H9 (cell line): ENCODE measurements at regions not wholly inside any gene's neighbourhood (a gene's known extent, or its start where the extent isn't known, plus 50 kb on each side); places are given as distances from the start of the nearest gene placed in this dataset.

Source experiments
- DNase-seq: peaks from one replicate; pipeline ENCODE4 v3.0.0-alpha.2; 2017
- H2AFZ ChIP-seq: one replicate; pipeline ENCODE4 v1.6.1; 2013; ENCODE audit warnings: mild to moderate bottlenecking, low read length, control low read depth, moderate library complexity
- H2AK5ac ChIP-seq: 2 replicates; pipeline ENCODE4 v1.6.1; 2013; ENCODE audit warnings: low read length, control low read depth, mixed read lengths; ENCODE audit not compliant: insufficient read length
- H2BK120ac ChIP-seq: one replicate; pipeline ENCODE4 v1.6.1; 2013; ENCODE audit warnings: low read depth, mild to moderate bottlenecking, low read length, control low read depth, inconsistent platforms; ENCODE audit not compliant: poor library complexity, severe bottlenecking
- H2BK12ac ChIP-seq: 2 replicates; pipeline ENCODE4 v1.6.1; 2013; ENCODE audit warnings: low read length, control low read depth, mixed read lengths, low read depth; ENCODE audit not compliant: insufficient read length
- H2BK15ac ChIP-seq: 2 replicates; pipeline ENCODE4 v1.6.1; 2013; ENCODE audit warnings: low read depth, low read length, control low read depth
- H2BK20ac ChIP-seq: one replicate; pipeline ENCODE4 v1.6.1; 2013; ENCODE audit warnings: low read depth, mild to moderate bottlenecking, low read length, control low read depth, inconsistent platforms; ENCODE audit not compliant: poor library complexity, severe bottlenecking
- H2BK5ac ChIP-seq: 2 replicates; pipeline ENCODE4 v1.6.1; 2013; ENCODE audit warnings: low read length, control low read depth, mixed read lengths; ENCODE audit not compliant: insufficient read length
- H3K14ac ChIP-seq: 2 replicates; pipeline ENCODE4 v1.6.1; 2013; ENCODE audit warnings: low read length, control low read depth; ENCODE audit not compliant: insufficient read depth
- H3K18ac ChIP-seq: 2 replicates; pipeline ENCODE4 v1.6.1; 2013; ENCODE audit warnings: low read depth, mild to moderate bottlenecking, mixed read lengths, low read length, control low read depth; ENCODE audit not compliant: insufficient read length
- H3K23ac ChIP-seq: 2 replicates; pipeline ENCODE4 v1.6.1; 2013; ENCODE audit warnings: low read length, control low read depth, mixed read lengths, low read depth; ENCODE audit not compliant: insufficient read length
- H3K23me2 ChIP-seq: 2 replicates; pipeline ENCODE4 v1.6.1; 2013; ENCODE audit warnings: low read depth, mild to moderate bottlenecking, mixed read lengths, low read length, control low read depth; ENCODE audit not compliant: insufficient read length, poor library complexity, severe bottlenecking
- H3K27ac ChIP-seq: 2 replicates; pipeline ENCODE4 v1.5.1; 2013; ENCODE audit warnings: low read length, control low read depth, mixed read lengths, low read depth; ENCODE audit not compliant: insufficient read length
- H3K27me3 ChIP-seq: 2 replicates; pipeline ENCODE4 v1.6.1; 2013; ENCODE audit warnings: low read length, control low read depth, inconsistent platforms; ENCODE audit not compliant: insufficient read depth
- H3K4ac ChIP-seq: 2 replicates; pipeline ENCODE4 v1.6.1; 2013; ENCODE audit warnings: low read depth, mild to moderate bottlenecking, control low read depth, inconsistent platforms, low read length, moderate library complexity
- H3K4me1 ChIP-seq: 2 replicates; pipeline ENCODE4 v1.6.1; 2013; ENCODE audit warnings: low read length, control low read depth, inconsistent platforms; ENCODE audit not compliant: insufficient read depth
- H3K4me2 ChIP-seq: 2 replicates; pipeline ENCODE4 v1.6.1; 2013; ENCODE audit warnings: low read length, control low read depth, mixed read lengths; ENCODE audit not compliant: insufficient read length, insufficient read depth
- H3K56ac ChIP-seq: 2 replicates; pipeline ENCODE4 v1.6.1; 2013; ENCODE audit warnings: low read depth, mild to moderate bottlenecking, mixed read lengths, low read length, control low read depth; ENCODE audit not compliant: insufficient read length
- H3K79me1 ChIP-seq: 2 replicates; pipeline ENCODE4 v1.6.1; 2013; ENCODE audit warnings: low read depth, mild to moderate bottlenecking, moderate library complexity, low read length, control low read depth, inconsistent platforms; ENCODE audit not compliant: insufficient read depth, poor library complexity, severe bottlenecking
- H3K79me2 ChIP-seq: 2 replicates; pipeline ENCODE4 v1.6.1; 2013; ENCODE audit warnings: low read length, control low read depth, inconsistent platforms; ENCODE audit not compliant: insufficient read depth
- H3K9ac ChIP-seq: 2 replicates; pipeline ENCODE4 v1.6.1; 2013; ENCODE audit warnings: low read length, control low read depth, mixed read lengths; ENCODE audit not compliant: insufficient read length; ENCODE audit errors: extremely low read depth
- H3K9me3 ChIP-seq: one replicate; pipeline ENCODE4 v1.6.1; 2013; ENCODE audit warnings: low read depth, low read length, inconsistent platforms; ENCODE audit not compliant: control insufficient read depth
- H3T11ph ChIP-seq: one replicate; pipeline ENCODE4 v1.6.1; 2013; ENCODE audit warnings: mild to moderate bottlenecking, low read length, control low read depth, inconsistent platforms
- H4K20me1 ChIP-seq: one replicate; pipeline ENCODE4 v1.6.1; 2013; ENCODE audit not compliant: control insufficient read depth, insufficient read length, insufficient read depth
- H4K5ac ChIP-seq: 2 replicates; pipeline ENCODE4 v1.6.1; 2013; ENCODE audit warnings: low read depth, mild to moderate bottlenecking, mixed read lengths, low read length, control low read depth; ENCODE audit not compliant: insufficient read length
- H4K8ac ChIP-seq: replicated peaks from 2 replicates; pipeline ENCODE4 v1.6.1; 2013; ENCODE audit warnings: low read length, control low read depth, mixed read lengths, low read depth; ENCODE audit not compliant: insufficient read length
- H4K91ac ChIP-seq: 2 replicates; pipeline ENCODE4 v1.6.1; 2013; ENCODE audit warnings: low read depth, mild to moderate bottlenecking, moderate library complexity, mixed read lengths, low read length, control low read depth; ENCODE audit not compliant: insufficient read length
- H3K27ac Mint-ChIP-seq, 3 experiments: 2 replicates in 2 of 3; 3 replicates in 1 of 3; pipeline ENCODE4 v1.8.0; 2020 to 2021; ENCODE audit warnings: mixed read lengths in 3 of 3, mild to moderate bottlenecking in 1 of 3, moderate library complexity in 1 of 3
- H3K27me3 Mint-ChIP-seq: 2 replicates; pipeline ENCODE4 v1.8.0; 2021; ENCODE audit warnings: low read depth, mild to moderate bottlenecking, moderate library complexity, mixed read lengths
- H3K36me3 Mint-ChIP-seq, 3 experiments: 2 replicates in 2 of 3; 3 replicates in 1 of 3; pipeline ENCODE4 v1.8.0; 2020 to 2021; ENCODE audit warnings: low read depth in 3 of 3, mixed read lengths in 3 of 3; ENCODE audit not compliant: insufficient read depth in 1 of 3
- H3K4me1 Mint-ChIP-seq, 2 experiments: 2 replicates each; pipeline ENCODE4 v1.8.0; 2020; ENCODE audit warnings: mixed read lengths in 2 of 2
- H3K4me3 Mint-ChIP-seq, 2 experiments: 2 replicates in 1 of 2; 3 replicates in 1 of 2; pipeline ENCODE4 v1.8.0; 2020 to 2021; ENCODE audit warnings: mild to moderate bottlenecking in 2 of 2, mixed read lengths in 2 of 2, moderate library complexity in 1 of 2
- H3K9me3 Mint-ChIP-seq, 2 experiments: 2 replicates in 1 of 2; 3 replicates in 1 of 2; pipeline ENCODE4 v1.8.0; 2020; ENCODE audit warnings: mild to moderate bottlenecking in 2 of 2, mixed read lengths in 2 of 2, moderate library complexity in 1 of 2
- WGBS: extraction: QIAGEN DNeasy Blood & Tissue Kit; methylation state at CpG from one replicate; pipeline ENCODE4 v1.1.7; 2013; ENCODE audit warnings: missing lambda C conversion rate, low lambda C conversion rate, mixed read lengths; ENCODE audit not compliant: insufficient read length; ENCODE audit errors: extremely low coverage; 5-methylcytosine and 5-hydroxymethylcytosine counted together
- TF ChIP-seq, protein P1 (sequence below): fragments of 200-600 bp; sonication (generic); conservative IDR thresholded peaks from 3 replicates; pipeline ENCODE4 v1.8.0; 2021; ENCODE audit warnings: antibody characterized with exemption, mild to moderate bottlenecking

DNA sequence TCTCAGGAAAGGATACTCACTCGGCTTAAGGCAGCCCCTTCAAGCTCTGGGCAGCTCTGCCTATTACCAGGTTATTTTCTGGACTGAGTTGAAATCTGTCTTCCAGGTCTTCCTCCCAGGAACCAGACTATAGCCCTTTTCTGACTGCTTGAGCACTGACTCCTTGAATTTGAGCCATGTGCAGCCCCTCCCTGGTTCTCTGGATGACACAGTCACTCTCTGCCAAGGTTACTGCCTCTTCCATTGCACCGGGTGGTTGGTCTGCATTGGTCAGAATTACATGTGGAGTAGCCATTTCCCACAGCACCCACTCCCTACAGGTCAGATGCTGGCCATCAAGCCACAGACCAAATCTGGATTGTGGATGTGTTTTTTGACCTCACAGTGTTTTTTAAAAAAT is 81.9 kb downstream of the KLF4 start:
- Histone ChIP-seq H2BK15ac (no peak overlapping the region), H3K4ac (no peak overlapping the region), H2BK120ac (no peak overlapping the region), H3K4me1 (no peaks in the 10 kb centered on the region), H2BK12ac (no peak overlapping the region), H4K20me1 (no peaks in the 10 kb centered on the region), H3K23ac (no peak overlapping the region), H3K9ac (no peak overlapping the region), H4K91ac (no peak overlapping the region), H3T11ph (no peak overlapping the region), H3K9me3 (no peaks in the 10 kb centered on the region), H3K18ac (no peak overlapping the region), H2AK5ac (no peak overlapping the region), H3K27me3 (no peaks in the 10 kb centered on the region), H3K56ac (no peak overlapping the region), H4K5ac (no peak overlapping the region), H2BK5ac (no peak overlapping the region), H3K79me1 (no peaks in the 10 kb centered on the region), H3K79me2 (no peaks in the 10 kb centered on the region), H3K27ac (no peak overlapping the region), H2AFZ (no peak overlapping the region), H3K14ac (no peak overlapping the region), H3K23me2 (no peaks in the 10 kb centered on the region), H3K4me2 (no peak overlapping the region), H4K8ac (no peak overlapping the region), H2BK20ac (no peak overlapping the region)
- no peaks in the 10 kb centered on the region for H3K4me1 Mint-ChIP-seq
- no peak overlapping the region for H3K4me3 Mint-ChIP-seq
- no peak for DNase-seq
- no peak overlapping the region; a peak in 1 of 7 replicates for H3K27ac Mint-ChIP-seq
- H3K9me3 Mint-ChIP-seq, result no peaks in the 10 kb centered on the region
- H3K36me3 Mint-ChIP-seq, result no peaks in the 10 kb centered on the region
- H3K27me3 Mint-ChIP-seq, result no peaks in the 10 kb centered on the region
- WGBS, result no CpG with 5 or more reads among the region's 2 CpGs
- TF ChIP-seq, protein P1, sequence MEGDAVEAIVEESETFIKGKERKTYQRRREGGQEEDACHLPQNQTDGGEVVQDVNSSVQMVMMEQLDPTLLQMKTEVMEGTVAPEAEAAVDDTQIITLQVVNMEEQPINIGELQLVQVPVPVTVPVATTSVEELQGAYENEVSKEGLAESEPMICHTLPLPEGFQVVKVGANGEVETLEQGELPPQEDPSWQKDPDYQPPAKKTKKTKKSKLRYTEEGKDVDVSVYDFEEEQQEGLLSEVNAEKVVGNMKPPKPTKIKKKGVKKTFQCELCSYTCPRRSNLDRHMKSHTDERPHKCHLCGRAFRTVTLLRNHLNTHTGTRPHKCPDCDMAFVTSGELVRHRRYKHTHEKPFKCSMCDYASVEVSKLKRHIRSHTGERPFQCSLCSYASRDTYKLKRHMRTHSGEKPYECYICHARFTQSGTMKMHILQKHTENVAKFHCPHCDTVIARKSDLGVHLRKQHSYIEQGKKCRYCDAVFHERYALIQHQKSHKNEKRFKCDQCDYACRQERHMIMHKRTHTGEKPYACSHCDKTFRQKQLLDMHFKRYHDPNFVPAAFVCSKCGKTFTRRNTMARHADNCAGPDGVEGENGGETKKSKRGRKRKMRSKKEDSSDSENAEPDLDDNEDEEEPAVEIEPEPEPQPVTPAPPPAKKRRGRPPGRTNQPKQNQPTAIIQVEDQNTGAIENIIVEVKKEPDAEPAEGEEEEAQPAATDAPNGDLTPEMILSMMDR, result no peak
